Testis (tissue), 2 donors: ENCODE measurements at regions not wholly inside any gene's neighbourhood (a gene's known extent, or its start where the extent isn't known, plus 50 kb on each side); places are given as distances from the start of the nearest gene placed in this dataset.

Source experiments
- POLR2A ChIP-seq: fragments of 450-650 bp; IDR thresholded peaks from one replicate; pipeline ENCODE4 v1.6.1; 2017; ENCODE audit warnings: antibody characterized with exemption, mild to moderate bottlenecking, moderate library complexity
- TF ChIP-seq, protein P1 (sequence below), 3 experiments: fragments of 450-650 bp in 2 of 3; fragments of 200-600 bp in 1 of 3; sonication (generic) in 1 of 3; IDR thresholded peaks; one replicate each; pipeline ENCODE4 v1.5.1; 2016 to 2019; ENCODE audit warnings: antibody characterized with exemption in 3 of 3, mild to moderate bottlenecking in 2 of 3, moderate library complexity in 1 of 3

DNA sequence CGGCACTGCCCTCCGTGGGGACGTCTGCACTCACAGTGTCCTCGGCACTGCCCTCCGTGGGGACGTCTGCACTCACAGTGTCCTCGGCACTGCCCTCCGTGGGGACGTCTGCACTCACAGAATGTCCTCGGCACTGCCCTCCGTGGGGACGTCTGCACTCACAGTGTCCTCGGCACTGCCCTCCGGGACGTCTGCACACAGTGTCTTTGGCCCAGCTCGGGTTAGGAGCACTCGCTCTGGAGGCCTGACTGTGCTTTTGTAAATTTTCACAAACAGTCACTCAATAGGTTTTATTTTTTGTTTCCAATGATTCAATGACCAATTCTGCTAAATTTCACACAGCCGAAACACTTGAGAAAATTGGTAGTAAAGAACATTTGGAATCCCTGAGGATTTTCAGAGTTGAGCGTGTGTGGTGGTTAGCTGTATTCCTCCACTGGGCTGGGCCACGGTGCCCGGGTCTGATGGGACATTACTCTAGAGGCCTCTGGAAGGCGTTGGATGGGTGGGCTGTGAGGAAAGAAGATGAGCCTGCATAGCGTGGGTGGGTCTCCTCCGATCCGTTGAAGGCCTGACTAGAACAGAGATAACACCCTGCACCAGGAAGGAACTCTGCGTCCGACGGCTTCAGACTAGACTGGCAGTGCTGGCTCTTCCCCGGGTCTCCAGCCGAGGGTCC, 134.8 kb downstream of the RTP5 start:
- no peak for TF ChIP-seq POLR2A
- TF ChIP-seq, protein P1, sequence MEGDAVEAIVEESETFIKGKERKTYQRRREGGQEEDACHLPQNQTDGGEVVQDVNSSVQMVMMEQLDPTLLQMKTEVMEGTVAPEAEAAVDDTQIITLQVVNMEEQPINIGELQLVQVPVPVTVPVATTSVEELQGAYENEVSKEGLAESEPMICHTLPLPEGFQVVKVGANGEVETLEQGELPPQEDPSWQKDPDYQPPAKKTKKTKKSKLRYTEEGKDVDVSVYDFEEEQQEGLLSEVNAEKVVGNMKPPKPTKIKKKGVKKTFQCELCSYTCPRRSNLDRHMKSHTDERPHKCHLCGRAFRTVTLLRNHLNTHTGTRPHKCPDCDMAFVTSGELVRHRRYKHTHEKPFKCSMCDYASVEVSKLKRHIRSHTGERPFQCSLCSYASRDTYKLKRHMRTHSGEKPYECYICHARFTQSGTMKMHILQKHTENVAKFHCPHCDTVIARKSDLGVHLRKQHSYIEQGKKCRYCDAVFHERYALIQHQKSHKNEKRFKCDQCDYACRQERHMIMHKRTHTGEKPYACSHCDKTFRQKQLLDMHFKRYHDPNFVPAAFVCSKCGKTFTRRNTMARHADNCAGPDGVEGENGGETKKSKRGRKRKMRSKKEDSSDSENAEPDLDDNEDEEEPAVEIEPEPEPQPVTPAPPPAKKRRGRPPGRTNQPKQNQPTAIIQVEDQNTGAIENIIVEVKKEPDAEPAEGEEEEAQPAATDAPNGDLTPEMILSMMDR (IDR thresholded peaks at IDR 0.05), result no peak
